IPS-18c (cell line): ENCODE measurements at regions not wholly inside any gene's neighbourhood (a gene's known extent, or its start where the extent isn't known, plus 50 kb on each side); places are given as distances from the start of the nearest gene placed in this dataset.
"Not testable (repeated sequence)": the region's sequence is repeated elsewhere in the genome, so short reads cannot be mapped to it uniquely, and the experiment has no call there.

Experiments used
- H3K4me3 ChIP-seq: 2 replicates; pipeline ENCODE4 v1.7.0; 2013; ENCODE audit warnings: low read depth, mild to moderate bottlenecking, low read length, moderate library complexity; ENCODE audit not compliant: insufficient read depth
- H3K9me3 ChIP-seq: one replicate; pipeline ENCODE4 v1.6.1; 2013; ENCODE audit warnings: mild to moderate bottlenecking, low read length, moderate library complexity; ENCODE audit not compliant: control insufficient read depth, insufficient read depth

DNA sequence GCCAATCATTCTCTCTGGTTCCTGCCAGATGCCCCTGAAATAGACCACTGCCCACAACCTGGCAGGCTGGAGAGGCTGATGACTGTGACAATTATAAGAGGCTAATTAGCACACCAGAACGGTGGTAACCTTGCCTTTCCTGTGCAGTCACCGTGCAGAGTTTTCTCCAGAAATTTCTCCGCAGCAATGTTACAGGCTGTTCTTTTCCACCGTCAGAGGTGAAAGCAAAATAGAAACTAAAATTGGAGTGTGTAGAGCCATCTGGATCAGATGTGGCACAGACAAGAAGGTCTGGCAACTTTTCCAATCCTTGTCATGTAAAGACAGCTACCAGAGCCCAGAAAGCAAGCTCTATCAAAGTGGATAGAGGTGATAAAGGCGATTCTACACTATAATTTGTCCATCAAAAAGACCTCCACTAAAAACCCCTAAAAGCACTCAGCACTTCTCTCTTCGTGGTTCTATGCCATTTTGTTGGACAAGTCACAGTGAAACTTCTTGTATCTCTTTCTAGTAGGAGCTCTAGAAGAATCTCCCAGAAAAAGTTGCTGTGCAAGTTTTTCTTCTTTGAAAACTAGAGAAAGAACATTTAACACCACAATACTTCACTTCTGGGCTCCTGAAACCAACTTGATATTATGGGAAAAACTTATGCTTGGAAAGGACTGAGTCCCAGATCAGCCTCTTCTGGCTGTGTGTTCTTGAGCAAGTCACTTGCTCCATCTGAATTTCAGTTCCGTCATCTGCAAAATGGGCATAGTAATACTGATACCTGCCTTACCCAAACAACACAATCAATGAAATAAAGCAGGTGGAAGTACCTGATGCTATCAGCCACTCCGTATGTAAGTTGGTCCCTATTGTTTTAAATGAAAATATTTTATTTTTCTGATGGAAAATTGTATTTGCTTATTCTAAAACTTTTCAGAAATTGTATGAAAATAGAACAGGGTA lies 295.6 kb upstream of the DLGAP1 start:
- H3K9me3 ChIP-seq: no peaks in the 10 kb centered on the region
- H3K4me3 ChIP-seq: no peak overlapping the region

DNA sequence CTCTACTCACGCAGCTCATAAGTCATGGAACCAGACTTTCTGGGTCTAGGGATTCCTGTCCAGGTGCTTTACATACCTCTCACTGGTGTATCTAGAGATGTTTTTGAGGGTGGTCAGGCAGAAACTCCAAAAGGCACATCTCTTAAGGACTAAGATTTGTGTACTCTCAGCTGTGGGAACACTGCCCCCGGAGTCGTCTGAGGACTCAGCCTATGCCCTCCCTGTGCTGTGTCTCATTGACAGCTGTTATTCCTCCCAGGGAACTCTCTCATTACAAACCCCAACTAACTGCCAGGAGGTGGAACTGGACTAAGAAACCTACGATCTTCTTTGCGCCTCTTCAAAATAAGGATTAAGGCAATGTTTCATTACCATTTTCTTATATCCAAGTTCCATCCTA lies 293.9 kb upstream of the DLGAP1 start:
- Histone ChIP-seq H3K9me3 (no peaks in the 10 kb centered on the region), H3K4me3 (no peak overlapping the region)

DNA sequence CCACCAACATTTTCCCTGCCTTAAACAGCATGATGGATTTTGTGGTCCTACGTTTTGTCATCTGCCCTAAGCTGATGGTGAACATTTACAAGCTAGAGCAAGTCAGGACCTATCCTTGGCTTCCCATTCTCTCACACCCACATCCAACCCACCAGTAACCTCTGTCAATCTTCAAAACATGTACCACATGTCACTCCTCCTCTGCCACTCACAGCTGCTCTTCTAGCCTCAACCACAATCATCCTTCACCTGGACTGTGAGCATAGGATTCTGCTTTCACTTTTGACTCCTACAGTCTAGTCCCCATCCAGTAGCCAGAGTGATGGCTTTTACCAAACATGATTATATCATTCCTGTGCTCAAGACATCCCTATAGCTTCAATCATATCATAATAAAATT lies 279.8 kb upstream of the DLGAP1 start:
- no peaks in the 10 kb centered on the region for H3K9me3 ChIP-seq
- no peak overlapping the region for H3K4me3 ChIP-seq

DNA sequence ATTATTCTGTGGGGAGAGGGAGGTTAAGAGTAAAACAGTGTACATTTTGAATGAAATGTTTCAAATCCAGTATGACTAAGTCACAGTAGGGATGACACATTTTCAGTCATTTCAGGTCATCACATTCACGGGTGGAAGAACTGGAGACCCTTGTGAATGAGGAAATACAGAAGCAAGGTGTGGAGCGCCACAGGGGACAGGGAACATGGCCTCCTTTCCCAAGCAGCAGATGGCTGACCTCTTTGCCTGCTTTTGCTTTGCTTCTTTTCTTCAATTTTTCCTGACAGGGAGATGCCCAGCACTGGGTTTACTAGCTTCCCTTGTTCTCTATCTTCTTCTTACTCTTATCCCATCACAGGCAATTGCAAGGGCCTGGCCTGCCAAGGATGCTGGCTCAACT lies 278.9 kb upstream of the DLGAP1 start:
- Histone ChIP-seq H3K4me3 (no peak overlapping the region), H3K9me3 (no peaks in the 10 kb centered on the region)

DNA sequence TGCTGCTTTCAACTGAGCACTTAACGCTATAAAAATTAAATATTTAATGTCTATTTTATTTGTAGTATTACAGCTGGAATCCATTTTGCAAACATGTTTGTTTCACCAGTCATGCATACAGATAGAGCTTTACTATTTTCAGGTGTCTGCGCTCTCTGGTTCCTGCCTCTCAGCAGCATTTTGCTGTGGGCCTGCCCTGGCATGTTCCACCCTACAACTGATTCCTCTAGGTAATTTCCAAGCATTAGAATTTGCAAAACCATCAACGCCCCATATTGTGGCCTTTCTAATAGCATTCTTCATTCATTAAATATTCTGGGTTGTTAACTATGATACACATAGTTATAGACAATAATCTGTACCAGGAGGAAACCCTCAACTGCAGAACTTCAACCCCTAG lies 266.4 kb upstream of the DLGAP1 start:
- H3K9me3 ChIP-seq: no peaks in the 10 kb centered on the region

DNA sequence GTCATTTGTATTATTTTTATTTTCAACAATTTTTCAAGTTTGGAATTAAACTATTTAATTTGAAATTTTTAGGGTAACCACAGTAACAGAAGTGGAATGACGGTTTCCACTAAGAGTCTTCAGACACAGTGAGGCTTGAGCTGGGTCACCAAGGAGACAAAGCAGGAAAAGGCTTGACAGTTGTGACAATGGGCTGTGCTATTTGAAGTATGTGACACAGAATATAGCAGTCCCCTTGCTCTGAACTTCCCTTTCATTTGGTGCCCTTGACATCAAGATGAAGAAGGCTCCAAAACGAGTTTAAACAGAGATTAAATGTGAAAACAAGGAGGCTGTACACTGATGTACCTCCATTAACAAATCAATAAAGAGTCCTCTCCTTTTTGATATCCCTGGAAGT lies 265.4 kb upstream of the DLGAP1 start:
- Histone ChIP-seq H3K4me3 (no peak overlapping the region), H3K9me3 (no peaks in the 10 kb centered on the region)

More for the DNA sequence above, 266.4 kb upstream of the DLGAP1 start:
- no peak overlapping the region for H3K4me3 ChIP-seq

DNA sequence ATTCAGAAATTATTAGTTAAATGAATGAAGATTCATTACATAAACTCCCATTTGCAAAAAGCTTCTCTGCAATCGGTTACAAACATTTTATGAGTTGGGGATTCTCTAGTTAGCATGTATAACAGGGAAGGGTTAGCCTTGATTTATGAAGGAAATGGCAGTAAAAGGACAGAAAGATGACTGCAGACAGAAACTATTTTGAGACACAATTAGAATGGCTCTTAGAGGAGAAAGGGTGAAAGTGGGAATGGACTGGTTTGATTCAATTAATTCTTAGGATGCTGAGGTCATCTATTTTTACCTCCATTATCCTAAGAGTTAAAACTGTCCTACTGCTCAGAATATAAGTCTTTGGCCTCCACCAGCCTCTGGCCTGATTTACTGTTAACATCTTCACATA lies 250.8 kb upstream of the DLGAP1 start:
- no peak overlapping the region for H3K4me3 ChIP-seq

DNA sequence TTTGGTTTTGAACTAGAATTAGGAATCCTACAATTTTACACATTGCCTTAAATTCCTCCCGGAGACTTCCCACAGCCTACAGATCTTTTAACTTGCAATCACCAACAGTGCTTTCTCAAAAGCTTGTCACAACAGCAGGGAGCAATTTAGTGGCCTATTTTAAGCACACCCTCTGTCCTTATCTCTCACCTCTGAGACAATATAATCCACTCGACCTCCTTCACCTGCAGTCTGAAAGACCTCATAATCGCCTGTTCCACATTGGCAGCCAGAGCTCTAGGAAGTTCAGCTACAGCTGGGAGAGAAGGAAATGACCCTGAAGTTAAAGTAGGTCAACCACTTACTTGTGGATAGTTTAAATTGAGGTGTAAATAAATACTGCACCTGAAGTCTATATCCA lies 249.7 kb upstream of the DLGAP1 start:
- H3K4me3 ChIP-seq: no peak overlapping the region

More for the DNA sequence above, 250.8 kb upstream of the DLGAP1 start:
- H3K9me3 ChIP-seq: no peaks in the 10 kb centered on the region

DNA sequence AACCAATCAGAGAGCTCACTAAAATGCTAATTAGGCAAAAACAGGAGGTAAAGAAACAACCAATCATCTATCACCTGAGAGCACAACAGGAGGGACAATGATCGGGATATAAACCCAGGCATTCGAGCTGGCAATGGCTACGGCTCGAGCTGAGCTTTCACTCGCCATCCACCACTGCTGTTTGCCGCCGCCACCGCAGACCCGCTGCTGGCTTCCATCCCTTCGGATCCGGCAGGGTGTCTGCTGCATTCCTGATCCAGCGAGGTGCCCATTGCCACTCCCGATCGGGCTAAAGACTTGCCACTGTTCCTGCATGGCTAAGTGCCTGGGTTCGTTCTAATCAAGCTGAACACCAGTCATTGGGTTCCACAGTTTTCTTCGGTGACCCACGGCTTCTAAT lies 236.7 kb upstream of the DLGAP1 start:
- H3K9me3 ChIP-seq: peaks cover 5% of the 10 kb centered on the region

More for the DNA sequence above, 249.7 kb upstream of the DLGAP1 start:
- no peaks in the 10 kb centered on the region for H3K9me3 ChIP-seq

DNA sequence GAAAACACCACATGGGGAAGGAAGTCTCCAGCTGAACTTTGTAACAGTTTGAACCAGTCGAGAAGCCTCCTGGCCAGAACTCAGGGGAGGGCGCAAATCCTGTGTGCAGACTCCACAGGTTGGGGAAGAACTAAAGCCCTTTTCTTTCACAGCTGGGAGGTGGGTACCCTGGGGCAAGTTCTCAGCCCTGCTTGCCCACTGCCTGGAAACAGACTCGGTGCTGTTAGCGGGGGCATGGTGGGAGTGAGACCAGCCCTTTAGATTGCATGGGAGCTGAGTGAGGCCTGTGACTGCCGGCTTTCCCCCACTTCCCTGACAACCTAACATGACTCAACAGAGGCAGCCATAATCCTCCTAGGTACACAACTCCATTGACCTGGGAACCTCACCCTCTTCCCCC lies 223.6 kb upstream of the DLGAP1 start:
- not testable (repeated sequence) for H3K9me3 ChIP-seq, H3K4me3 ChIP-seq

More for the DNA sequence above, 236.7 kb upstream of the DLGAP1 start:
- no peak overlapping the region for H3K4me3 ChIP-seq

DNA sequence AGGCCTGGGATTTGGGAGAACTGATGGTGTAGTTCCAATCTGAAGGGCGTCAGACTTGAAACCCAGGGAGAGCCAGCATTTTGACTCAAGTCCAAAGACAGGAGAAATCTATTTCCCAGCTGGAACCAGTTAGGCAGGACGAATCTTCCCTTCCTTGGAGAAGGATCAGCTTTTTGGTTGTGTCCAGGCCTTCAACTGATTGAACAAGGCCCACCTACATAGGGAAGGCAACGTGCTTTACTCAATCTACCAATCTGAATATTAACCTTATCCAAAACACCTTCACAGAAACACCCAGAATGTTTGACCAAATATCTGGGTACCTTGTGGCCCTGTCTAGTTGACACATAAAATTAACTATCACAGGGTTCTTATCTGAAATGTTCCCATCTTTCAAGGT lies 221.9 kb upstream of the DLGAP1 start:
- H3K4me3 ChIP-seq: no peak overlapping the region
- no peaks in the 10 kb centered on the region for H3K9me3 ChIP-seq

DNA sequence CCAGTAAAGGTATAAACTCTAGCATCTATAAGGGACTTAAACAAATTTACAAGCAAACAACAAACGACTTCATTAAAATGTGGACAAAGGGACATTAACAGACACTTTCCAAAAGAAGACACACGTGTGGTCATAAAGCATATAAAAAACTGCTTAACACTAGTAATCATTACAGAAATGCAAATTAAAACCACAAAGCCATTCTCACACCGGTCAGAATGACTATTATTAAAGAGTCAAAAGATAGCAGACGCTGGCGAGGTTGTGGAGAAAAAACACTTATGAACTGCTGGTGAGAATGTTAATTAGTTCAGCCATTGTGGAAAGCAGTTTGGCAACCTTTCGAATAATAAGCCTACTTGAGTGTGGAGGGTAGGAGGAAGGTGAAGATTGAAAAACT lies 217.1 kb upstream of the DLGAP1 start:
- H3K9me3 ChIP-seq: no peaks in the 10 kb centered on the region

DNA sequence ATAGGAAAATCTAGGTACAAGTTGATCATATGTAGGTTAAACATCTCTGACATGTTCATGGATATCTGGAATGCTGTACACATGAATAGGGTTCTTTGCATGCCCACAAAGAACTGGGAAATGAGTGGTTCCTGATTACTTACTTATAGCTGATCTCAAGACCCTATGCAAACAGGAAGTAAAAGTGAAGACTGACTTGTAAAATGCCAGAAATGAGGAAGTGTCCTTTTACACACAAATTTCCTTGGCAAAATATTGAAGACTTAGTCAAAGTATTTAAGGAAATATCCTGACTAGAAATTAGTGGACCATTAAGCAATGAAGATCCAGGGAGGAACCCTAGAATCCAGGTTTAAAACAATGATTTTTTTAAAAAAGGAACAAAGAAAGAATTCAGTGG lies 203.7 kb upstream of the DLGAP1 start:
- Histone ChIP-seq H3K4me3 (no peak overlapping the region), H3K9me3 (no peaks in the 10 kb centered on the region)

More for the DNA sequence above, 217.1 kb upstream of the DLGAP1 start:
- H3K4me3 ChIP-seq: no peak overlapping the region

DNA sequence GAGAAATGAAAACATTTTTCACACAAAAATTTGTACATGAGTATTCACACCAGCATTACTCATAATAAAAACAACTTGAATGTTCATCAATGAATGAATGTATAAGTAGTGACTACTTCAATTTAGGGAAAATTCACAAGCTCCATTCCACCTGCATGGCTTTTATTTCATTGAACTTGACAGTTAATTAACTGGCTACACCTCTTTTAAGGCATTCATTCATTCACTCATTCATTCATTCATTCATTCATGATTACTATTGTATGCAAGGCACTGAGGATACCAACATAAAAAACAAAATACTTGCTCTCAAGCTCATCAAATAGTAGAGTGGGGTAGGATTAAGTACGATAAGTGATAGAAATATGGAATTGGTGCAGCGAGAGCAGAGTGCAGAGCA lies 198.3 kb upstream of the DLGAP1 start:
- Histone ChIP-seq H3K9me3 (no peaks in the 10 kb centered on the region), H3K4me3 (no peak overlapping the region)

DNA sequence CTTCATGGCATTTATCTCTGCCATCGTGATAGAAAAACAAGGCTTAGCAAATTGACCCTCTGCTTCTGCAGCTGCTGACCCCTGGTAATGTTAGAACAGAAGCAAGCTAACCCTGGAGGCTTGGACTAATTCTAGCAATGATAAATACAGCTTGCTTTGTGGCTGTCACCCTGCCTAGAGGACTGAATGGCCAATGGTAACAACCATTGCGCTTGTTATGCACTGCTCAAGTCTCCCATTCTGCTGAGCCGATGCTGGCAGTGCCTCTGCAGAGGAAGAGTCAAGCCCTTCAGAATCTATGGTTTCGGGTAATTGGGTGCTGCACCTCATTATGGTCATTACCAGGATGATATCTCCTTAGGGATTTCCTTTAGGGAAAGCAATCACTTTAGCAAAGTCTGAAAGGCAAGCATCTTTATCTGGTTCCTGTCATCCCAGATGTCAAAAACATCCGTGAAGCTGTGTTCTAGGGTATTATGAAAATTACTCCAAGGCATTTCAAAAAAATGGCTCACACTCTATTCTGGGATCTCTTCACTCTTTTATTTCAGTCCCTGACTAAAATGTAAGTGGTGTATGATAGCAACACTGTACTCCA lies 186.8 kb upstream of the DLGAP1 start:
- H3K4me3 ChIP-seq: no peak overlapping the region

DNA sequence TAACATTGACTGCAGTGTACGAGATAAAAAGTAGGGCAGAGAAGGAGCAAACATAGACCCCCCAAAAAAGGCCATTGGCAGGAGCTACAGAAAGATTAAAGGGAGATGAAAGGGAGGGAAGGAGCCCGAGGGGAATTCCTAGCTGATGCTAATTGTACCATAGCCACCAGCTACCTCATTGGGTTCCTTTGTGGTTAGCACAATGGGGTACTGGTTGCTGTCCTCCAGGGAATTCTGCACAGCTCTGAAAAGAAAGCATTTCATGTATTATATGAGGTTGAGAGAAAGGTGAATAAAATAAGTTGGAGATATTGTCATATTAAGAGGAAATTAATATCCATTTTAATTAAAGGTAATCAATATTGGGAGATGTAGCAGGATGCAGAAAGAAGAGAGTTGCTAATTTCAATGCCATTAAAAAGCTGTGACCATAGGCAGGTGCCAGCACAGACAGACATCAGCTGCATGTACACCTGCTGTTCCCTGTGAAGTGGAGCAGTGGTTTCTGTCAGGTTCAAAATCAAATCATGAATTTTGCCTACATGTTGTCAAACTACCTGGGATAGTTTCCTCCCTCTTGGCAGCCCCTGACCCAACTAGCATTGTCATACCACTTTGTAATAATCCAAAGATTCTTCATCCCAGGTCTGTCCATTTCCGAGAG lies 185.4 kb upstream of the DLGAP1 start:
- no peak overlapping the region for H3K4me3 ChIP-seq
- no peaks in the 10 kb centered on the region for H3K9me3 ChIP-seq

More for the DNA sequence above, 186.8 kb upstream of the DLGAP1 start:
- no peaks in the 10 kb centered on the region for H3K9me3 ChIP-seq

DNA sequence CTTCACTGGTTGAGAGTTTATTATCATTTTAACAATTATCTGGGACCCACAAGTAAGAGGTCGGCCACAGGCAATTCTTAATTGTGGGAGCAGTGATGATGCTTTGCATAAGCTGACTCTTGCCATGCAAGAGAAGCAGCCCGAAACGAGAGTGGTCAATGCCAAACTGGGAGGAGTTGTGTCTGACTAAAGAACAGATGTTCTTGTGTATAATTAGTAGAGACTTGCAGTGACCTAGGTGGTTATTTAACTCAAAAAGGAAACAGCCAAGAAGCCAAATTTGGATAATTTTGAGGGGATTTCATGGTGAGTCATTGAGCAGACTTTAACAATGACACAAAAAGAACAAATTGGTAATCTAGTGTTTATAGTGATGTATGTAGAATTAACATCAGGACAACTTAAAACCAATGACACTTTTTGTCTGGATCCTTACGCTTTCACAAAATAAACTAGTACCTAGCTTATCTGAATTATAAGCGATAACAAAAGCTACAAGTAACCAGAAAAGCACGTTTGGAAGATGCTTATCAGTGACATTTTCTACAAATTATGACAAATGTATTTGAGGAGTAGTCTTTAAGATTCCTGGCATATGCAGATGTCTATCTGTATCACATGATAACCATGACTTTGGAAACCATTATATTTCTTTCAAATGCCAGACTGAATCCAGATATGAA lies 184.7 kb upstream of the DLGAP1 start:
- H3K9me3 ChIP-seq: no peaks in the 10 kb centered on the region
- H3K4me3 ChIP-seq: no peak overlapping the region
